HTR-8/SVneo (cell line): ENCODE measurements at regions not wholly inside any gene's neighbourhood (a gene's known extent, or its start where the extent isn't known, plus 50 kb on each side); places are given as distances from the start of the nearest gene placed in this dataset.
"Not testable (repeated sequence)": the region's sequence is repeated elsewhere in the genome, so short reads cannot be mapped to it uniquely, and the experiment has no call there.

ENCODE experiments used
- DNase-seq: peaks from one replicate; pipeline ENCODE4 v3.0.0; 2011; ENCODE audit warnings: low spot score, mixed read lengths; ENCODE audit not compliant: insufficient read length
- FAIRE-seq: peaks from 2 replicates; lab custom pipeline; 2011; peaks lifted over from hg19 to GRCh38; lab: Jason Lieb, UNC

DNA sequence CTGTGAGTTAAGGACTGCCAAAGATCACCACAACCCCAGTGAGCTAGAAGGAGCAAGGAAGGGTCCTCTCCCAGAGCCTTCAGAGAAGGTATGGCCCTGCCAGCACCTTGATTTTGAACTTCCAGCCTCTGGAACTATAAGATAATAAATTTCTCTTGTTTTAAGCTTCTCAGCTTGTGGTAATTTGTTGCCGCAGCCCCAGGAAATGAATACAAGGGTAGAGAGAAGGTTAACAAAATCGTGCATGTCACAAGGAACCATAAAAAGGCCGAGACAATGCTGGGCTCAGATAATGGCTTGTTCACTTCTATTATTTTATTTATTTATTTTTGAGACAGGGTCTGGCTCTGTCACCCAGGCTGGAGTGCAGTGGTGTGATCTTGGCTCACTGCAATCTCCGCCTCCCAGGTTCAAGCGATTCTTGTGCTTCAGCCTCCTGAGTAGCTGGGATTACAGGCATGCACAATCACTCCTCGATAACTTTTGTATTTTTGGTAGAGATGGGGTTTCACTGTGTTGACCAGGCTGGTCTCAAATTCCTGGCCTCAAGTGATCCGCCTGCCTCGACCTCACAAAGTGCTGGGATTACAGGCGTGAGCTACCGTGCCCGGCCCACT lies 71.5 kb downstream of the WSB1 start:
- not testable (repeated sequence) for DNase-seq, FAIRE-seq

DNA sequence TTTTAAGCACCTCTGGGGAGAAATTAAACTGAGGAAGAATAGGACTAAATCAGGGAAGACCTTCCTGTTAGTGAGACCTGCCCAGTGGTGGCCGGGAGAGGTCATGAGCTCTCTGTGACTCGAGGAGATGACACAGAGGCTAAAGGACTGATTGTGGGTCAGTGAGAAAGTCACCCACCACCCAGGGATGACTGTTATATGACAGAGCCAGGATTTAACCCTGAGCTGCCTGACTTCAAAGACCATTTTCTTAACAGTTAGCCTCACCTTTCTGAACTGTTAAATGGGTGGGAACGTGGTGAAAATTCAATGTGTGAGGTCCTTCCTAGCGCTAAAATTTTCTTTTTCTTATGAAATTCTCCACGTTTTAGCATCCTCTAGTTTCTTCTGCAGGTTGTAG lies 72.5 kb downstream of the WSB1 start:
- FAIRE-seq (no peak), DNase-seq (no peak)

- DNase-seq: no peak
- no peak for FAIRE-seq
These were observed 73.4 kb downstream of the WSB1 start for GRCh38 chr17:27367121-27367981.

DNA sequence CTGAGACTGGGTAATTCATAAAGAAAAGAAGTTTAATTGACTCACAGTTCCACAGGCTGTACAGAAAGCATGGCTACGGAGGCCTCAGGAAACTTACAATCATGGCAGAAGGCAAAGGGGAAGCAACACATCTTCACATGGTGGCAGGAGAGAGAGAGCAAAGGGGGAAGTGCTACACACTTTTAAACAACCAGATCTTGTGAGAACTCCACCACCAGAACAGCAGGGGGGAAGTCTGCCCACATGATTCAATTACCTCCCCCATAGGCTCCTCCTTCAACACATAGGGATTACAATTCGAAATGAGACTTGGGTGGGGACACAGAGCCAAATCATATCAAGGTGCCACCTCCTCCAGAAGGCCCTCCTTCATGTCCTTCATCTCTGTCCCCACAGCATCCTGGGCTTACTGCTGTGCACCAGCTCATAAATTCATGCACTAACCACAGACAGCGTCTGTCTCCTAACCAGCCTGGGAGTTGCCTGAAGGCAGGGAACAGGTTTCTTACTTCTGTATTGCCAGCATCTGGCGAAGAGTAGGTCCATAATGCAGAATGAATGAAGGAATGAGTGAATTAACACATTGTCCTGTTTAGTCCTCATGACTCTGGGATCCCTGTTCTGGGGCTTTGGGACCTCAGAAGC lies 74.4 kb downstream of the WSB1 start:
- FAIRE-seq (no peak), DNase-seq (no peak)

DNA sequence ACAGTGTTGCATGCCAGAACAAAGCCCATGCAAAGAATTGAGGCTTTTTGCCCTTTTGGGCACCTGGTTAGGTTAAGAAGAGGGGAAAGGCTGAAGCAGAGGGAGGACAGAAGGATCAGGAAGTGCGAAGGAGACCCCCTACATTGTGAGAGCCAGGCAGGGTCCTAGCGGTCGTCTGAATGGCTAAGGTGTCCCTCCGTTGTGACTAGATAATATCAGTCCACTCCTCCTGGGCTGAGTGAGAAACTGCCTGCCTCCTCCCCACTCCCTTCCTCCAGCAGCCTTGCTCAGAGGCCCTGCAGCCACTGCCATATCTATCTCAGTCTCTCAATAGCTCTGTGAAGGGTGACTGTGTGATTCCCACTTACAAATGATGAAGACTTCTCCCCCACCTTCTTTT lies 75.1 kb downstream of the WSB1 start:
- no peak for FAIRE-seq
- no peak for DNase-seq

- FAIRE-seq (no peak), DNase-seq (no peak)
These were observed 76.9 kb downstream of the WSB1 start for GRCh38 chr17:27370776-27371175.

DNA sequence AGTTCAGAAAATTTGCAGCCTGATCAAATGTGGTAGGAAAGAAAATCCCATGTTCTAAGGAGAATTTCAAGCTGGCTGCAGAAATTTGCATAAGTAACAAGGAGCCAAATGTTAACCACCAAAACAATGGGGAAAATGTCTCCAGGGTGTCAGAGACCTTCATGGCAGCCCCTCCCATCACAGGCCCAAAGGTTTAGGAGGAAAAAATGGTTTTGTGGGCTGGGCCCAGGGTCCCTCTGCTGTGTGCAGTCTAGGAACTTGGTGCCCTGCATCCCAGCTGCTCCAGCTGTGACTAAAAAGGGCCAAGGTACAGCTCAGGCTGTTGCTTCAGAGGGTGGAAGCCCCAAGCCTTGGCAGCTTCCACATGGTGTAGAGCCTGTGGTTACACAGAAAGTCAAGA lies 79.8 kb downstream of the WSB1 start:
- DNase-seq, FAIRE-seq: not testable (repeated sequence)

DNA sequence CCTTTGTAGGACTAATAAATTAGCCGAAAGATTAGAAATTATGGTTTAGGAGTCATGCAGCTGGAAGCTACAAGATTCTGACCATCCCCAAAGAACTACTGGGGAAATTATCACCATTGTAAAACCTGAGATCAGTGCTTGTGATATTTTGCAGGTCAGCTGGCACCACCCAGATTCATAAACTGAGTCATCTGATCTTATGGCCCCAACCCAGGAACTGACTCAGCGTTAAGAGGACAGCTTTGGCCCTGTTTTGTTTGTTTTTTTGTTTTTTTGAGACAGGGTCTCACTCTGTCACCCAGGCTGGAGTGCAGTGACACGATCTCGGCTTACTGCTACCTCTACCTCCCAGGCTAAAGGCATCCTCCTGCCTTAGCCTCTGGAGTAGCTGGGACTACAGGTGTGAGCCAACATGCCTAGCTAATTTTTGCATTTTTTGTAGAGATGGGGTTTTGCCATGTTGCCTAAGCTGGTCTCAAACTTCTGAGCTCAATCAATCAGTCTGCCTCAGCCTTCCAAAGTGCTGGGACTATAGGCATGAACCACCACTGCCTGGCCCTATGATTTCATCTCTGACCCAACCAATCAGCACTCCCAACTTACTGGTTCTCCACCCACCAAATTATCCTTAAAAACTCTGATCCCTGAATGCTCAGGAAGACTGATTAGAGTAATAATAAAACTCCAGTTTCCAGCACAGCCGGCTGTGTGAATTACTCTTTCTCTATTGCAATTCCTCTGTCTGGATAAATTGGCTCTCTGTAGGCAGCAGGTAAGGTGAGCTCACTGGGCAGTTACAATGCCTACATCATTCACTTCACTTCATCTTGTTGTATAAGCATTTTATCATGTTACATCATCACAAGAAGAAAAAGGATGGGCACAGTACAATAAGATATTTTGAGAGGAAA lies 79.4 kb upstream of the KSR1 start:
- no peak for FAIRE-seq
- no peak for DNase-seq

- DNase-seq (no peak), FAIRE-seq (no peak)
These were observed 77.6 kb upstream of the KSR1 start for GRCh38 chr17:27378482-27379175.

- FAIRE-seq (no peak), DNase-seq (no peak)
These were observed 76.2 kb upstream of the KSR1 start for GRCh38 chr17:27379888-27380533.

DNA sequence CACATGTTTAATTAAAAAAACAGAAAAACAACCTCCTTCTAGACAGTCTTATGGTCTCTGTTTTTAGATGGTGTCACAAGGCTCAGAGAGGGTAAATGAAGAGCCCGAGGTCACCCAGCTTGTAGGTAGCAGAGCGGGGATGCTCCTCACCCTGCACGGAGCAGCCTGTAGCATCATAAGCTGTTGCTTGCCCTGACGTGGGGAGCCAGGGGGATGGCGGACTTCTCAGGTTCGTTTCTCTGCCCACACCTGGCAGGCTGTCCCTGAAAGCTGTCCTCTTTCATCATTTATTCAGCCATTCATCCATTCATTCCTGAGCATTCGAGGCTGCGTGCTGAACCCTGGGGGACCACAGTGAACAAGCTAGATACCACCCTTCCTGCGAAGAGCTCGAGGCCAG lies 75.7 kb upstream of the KSR1 start:
- FAIRE-seq (no peak), DNase-seq (no peak)

DNA sequence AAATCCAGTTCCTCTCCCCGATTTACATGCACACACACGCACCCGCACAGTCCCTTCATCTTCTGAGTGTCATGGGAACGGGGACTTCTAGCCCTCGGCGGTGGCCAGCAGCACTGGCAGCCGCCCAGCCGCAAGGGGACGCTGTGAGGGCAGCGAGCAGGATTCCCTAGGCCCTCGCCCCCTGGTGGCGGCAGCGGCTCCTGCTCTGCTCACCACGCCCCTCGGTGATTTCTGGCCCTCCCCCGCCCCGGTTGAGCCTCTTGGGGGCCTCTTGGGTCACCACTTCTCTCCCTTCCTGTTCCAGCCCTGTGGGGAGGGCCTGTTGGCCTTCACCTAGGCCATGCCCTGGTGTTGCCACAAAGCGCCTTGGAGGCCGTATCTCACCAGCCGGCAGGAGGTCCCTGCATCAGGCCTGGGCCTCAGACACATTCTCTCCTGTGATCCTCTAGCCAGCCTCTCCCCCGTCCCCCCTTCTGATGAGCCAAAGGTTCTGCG lies 75.2 kb upstream of the KSR1 start:
- peak; percentile 46 for DNase-seq

GRCh38 chr17:27382025-27382424 lies 74.2 kb upstream of the KSR1 start:
- no peak for DNase-seq
- no peak for FAIRE-seq

More for the DNA sequence above, 75.2 kb upstream of the KSR1 start:
- FAIRE-seq: no peak

- DNase-seq (peak; percentile 82), FAIRE-seq (peak; percentile 60)
These were observed 72.0 kb upstream of the KSR1 start for GRCh38 chr17:27384261-27384701.

DNA sequence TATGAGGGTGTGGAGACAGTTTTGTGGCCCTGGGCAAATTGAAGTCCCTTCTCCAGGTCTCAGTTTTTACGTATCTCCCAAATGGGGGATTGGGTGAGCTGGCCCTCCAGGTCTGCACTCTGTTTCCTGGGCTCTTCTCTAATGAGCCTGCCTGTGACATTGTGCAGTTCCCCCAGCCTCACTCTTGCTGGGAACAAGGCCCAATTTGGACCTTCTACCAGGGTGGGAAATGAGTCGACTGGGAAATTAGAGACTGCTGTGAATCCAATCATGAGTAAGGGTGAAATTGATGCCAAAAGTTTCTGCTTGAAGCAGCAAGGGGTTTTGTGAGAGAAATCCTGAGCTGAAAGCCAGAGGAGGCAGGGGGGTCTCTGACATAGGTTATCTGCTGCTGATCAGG lies 71.5 kb upstream of the KSR1 start:
- FAIRE-seq (no peak), DNase-seq (no peak)

- DNase-seq (no peak), FAIRE-seq (no peak)
These were observed 70.6 kb upstream of the KSR1 start for GRCh38 chr17:27385626-27386025.

DNA sequence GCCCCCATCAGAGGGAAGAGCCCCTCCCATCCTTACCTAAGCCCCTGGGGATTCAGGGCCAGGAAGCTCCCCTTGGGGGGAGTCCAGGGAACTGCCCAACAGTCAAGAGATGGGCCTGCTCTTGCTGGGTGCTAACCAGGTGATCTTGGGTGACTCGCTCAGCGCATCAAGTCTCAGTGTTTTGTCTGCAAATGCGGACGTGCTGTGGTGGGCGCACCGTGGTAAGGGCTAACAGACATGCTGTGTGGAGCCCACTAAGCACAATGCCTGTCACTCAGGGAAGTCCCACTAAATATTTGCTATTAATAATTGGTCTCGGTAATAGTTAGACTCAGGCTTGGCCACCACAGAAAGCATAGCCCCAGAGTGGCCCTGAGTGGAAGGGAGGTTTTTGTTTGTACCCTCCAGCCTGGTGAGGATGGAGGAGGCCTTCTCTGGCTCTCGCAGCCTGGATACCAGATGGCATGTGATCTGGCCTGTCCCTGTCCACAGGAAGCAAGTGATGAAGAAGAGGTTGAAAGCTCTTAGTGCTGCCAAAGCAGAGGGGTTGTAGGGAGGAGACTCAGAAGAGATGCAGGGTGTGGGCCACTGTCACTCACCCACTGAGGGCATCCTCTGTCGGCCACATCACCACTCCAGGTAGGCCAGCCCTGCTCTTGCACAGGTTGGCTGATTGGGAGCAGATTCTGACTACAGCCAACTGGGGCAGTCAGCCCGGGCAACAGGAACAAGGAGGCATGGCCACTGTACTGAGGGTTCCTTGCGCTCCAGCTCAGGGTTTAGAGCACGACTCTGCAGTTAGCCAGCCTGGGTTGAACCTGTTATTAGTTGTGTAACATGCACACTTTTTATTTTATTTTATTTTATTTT lies 69.8 kb upstream of the KSR1 start:
- DNase-seq (no peak), FAIRE-seq (no peak)

DNA sequence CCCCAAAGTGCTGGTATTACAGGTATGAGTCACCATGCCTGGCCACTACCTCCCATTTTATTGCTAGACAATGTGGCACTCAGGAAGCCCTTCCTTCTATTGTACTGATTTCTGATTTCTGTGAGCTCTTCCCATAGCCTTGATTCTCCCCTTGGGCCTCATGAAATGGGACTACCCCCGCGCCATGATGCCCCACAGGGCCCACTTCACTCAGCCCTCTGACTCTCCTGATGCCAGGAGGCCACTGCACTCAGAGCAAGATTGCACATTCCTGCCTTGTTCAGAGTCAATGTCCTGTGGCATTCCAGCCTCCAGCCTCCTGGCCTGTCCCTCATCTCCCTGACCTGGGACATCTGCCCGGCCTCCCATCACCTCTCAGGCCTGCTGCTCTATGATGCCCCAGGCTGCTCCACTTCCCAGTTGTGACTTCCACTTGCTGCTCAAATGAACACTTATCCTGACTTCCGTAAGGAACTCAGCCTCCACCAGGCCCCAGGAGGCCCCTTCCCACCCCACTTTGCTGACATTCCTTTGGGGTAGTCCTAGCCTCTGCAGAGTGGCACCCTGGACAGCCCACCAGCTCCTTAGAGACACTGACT lies 66.6 kb upstream of the KSR1 start:
- DNase-seq: no peak
- no peak for FAIRE-seq
